Psoas muscle (tissue), 7 donors: ENCODE measurements at regions not wholly inside any gene's neighbourhood (a gene's known extent, or its start where the extent isn't known, plus 50 kb on each side); places are given as distances from the start of the nearest gene placed in this dataset.
A peak's percentile ranks its signal among the peaks of the same experiment; 100 is the strongest.

Experiments
- ATAC-seq, 4 donors: fragments of 200-7000 bp; cut with Tn5 transposase; one replicate each; pipeline ENCODE4 v1.9.1; 2020; ENCODE audit warnings: moderate library complexity in 3 of 4, mild to moderate bottlenecking in 2 of 4
- DNase-seq, 2 donors: peaks; one replicate each; pipeline ENCODE4 v3.0.0-alpha.2; 2020
- H3K27ac ChIP-seq: fragments of 200-600 bp; one replicate; pipeline ENCODE4 v1.8.0; 2022
- H3K27me3 ChIP-seq, 3 donors: fragments of 200-600 bp in 1 of 3; one replicate each; pipeline versions ENCODE4 v1.6.1 to v1.8.0; 2013 to 2022; ENCODE audit warnings: low read length in 2 of 3, mild to moderate bottlenecking in 2 of 3, moderate library complexity in 1 of 3; ENCODE audit not compliant: insufficient read depth in 3 of 3
- H3K36me3 ChIP-seq, 2 donors: fragments of 200-600 bp in 1 of 2; one replicate each; pipeline versions ENCODE4 v1.6.1 to v1.8.0; 2013 to 2022; ENCODE audit warnings: low read depth in 1 of 2, mild to moderate bottlenecking in 1 of 2, moderate library complexity in 1 of 2; ENCODE audit not compliant: insufficient read depth in 1 of 2
- H3K4me1 ChIP-seq: fragments of 200-600 bp; one replicate; pipeline ENCODE4 v1.8.0; 2022
- H3K4me3 ChIP-seq: fragments of 200-600 bp; one replicate; pipeline ENCODE4 v1.8.0; 2022; ENCODE audit warnings: mild to moderate bottlenecking
- H3K9me3 ChIP-seq: fragments of 200-600 bp; one replicate; pipeline ENCODE4 v1.8.0; 2022
- CTCF ChIP-seq: fragments of 200-600 bp; IDR thresholded peaks from one replicate; pipeline ENCODE4 v1.8.0; 2022; ENCODE audit warnings: antibody characterized with exemption
- WGBS, 3 donors: extraction: QIAGEN DNeasy Blood & Tissue Kit; methylation state at CpG; one replicate each; pipeline versions ENCODE4 v1.1.6 to v1.1.7; 2013; 5-methylcytosine and 5-hydroxymethylcytosine counted together
- intact Hi-C, 2 donors: fragments of 100-400 bp; cut with DNase I; formaldehyde crosslinking; loops; one replicate each; pipeline versions ENCODE4 v1.11.0 to v1.14.2; 2022
- donor health status: healthy with polysubstance abuse.
- donor health status: DM: no; HTN: no; CAD: no; lungs with moderate emphysema.
- donor health status: Bipolar disorder and iron deficiency.
- donor health status: healthy.
- donor health status: DM: yes; HTN: yes; CAD: no.
- donor health status: DM: no; HTN: no; CAD: no.
- donor health status: DM: yes; HTN: yes; CAD: no.

- TF ChIP-seq CTCF, result no peak
- no peak overlapping the region for H3K27ac ChIP-seq
- H3K27me3 ChIP-seq, result peaks cover 0 to 7% (median 0%) of the 10 kb centered on the region in 3 donors
- no peaks in the 10 kb centered on the region for H3K36me3 ChIP-seq
- no peaks in the 10 kb centered on the region for H3K4me1 ChIP-seq
- ATAC-seq, result no peak
- intact Hi-C loops, result no loop called here
- H3K4me3 ChIP-seq, result no peak overlapping the region
- H3K9me3 ChIP-seq, result no peaks in the 10 kb centered on the region
- 72 to 75% (median 74%) methylated on average over 5 of the region's 5 CpGs for WGBS, 3 donors
- no peak for DNase-seq
Observed at GRCh38 chr2:94939349-94939748, 68.1 kb downstream of the TEKT4 start.

DNA sequence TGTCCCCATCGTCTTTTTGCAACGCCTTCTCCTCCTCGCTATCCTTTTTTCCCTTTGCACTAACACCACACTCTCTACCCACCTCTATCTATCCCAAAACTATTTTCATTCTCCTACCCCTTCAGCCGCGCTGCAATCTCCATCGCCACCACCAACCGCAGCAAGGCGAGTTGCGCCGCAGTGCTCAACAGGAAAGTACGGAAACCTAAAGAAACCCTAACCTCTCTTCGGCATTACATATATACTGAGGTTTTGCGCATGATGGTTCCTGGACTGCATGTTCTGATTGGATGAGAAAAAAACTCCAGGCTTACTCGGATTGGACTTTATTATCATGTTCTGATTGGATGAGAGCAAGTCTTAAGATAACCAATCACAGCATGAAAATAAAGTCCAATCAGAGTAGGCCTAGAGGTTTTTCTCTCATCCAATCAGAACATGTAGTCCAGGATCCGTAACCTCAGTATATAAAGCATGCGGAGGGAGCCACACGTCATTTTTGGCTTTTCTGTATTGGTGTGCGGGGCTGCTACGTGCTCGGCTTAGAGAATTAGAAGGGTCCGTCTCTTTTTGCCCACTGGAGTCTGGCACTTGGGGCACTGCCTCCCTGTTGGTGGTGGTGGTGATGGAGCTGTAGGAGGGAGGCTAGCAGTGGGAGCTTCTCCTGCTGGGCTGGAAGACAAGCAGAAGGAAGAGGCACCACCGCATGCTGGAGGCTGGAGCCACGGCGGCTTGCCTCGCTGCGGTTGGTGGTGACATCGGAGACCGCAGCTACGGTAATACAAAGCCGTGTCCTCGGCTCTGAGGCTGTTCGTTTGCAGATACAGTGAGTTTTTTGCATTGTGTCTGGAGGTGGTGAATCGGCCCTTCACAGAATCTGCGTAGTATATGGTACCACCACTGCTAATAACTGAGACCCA, 76.1 kb downstream of the TEKT4 start:
- no peak for ATAC-seq
- intact Hi-C loops, result no loop called here
- Histone ChIP-seq H3K4me3 (no peak overlapping the region), H3K4me1 (no peaks in the 10 kb centered on the region), H3K27ac (no peak overlapping the region), H3K36me3 (no peaks in the 10 kb centered on the region), H3K27me3 (peaks cover 0 to 2% (median 0%) of the 10 kb centered on the region in 3 donors), H3K9me3 (no peaks in the 10 kb centered on the region)
- 90 to 93% (median 93%) methylated on average over 34 of the region's 34 CpGs for WGBS, 3 donors
- no peak for DNase-seq
- no peak for TF ChIP-seq CTCF

DNA sequence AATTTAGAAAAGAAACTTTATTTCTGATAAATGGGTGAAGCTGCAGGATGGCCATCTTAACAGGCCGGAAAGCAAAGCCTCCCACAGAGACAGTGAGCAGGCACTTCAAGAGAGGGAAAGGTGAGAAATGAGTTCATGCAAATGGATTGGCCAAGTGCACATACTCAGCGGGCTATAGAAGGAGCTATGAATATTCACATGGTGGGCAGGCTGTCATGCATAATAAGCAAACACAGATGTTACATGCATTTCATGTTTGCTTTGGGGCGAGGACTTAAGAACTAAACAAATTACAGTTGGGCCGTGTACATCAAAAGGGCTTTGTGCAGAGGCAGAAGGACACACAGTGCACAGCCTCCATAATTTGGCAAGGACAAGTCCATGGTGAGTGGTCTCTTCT, 69.8 kb upstream of the MAL start:
- DNase-seq, result no peak
- no peak for TF ChIP-seq CTCF
- intact Hi-C loops, result no loop called here
- ATAC-seq, result no peak
- Histone ChIP-seq H3K9me3 (no peaks in the 10 kb centered on the region), H3K36me3 (no peaks in the 10 kb centered on the region), H3K4me1 (no peaks in the 10 kb centered on the region), H3K27me3 (peaks cover 0 to 7% (median 2%) of the 10 kb centered on the region in 3 donors), H3K27ac (no peak overlapping the region), H3K4me3 (no peak overlapping the region)
- WGBS, 3 donors, result 66 to 85% (median 77%) methylated on average over 4 of the region's 4 CpGs

DNA sequence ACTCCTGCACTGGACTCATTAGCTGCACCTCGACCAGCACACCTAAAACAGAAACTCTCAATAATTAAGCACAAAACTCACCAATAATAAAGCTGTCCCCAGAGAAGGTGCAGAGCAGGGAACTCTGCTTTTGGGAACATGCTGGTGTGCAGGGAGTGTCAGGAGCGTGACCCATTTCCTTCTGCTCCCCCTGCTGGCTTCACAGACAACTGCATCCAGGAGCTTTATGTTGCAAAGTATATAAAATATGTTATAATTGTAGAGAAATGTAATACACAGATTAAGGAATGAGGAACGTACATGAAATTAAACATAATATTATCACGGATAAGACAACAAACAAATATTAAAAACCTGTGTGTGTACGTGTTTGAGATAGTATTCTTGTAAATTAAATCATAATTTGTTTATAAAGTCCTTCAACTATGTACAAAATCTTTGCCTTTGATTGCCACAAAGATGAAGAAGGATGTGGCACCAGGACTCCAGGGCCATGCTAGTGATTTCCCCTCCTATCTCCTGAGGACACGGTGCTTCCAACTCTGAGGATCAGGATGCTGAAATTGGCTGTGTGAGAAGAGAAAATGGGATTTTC, 68.6 kb upstream of the MAL start:
- Histone ChIP-seq H3K4me3 (no peak overlapping the region), H3K27ac (no peak overlapping the region), H3K4me1 (no peaks in the 10 kb centered on the region), H3K27me3 (peaks cover 0 to 13% (median 2%) of the 10 kb centered on the region in 3 donors), H3K36me3 (no peaks in the 10 kb centered on the region), H3K9me3 (no peaks in the 10 kb centered on the region)
- no peak for ATAC-seq
- TF ChIP-seq CTCF, result peak; percentile 68
- no peak for DNase-seq
- intact Hi-C loops, result no loop called here
- 11 to 12% (median 12%) methylated on average over 6 of the region's 6 CpGs for WGBS, 3 donors
